ENCODE measurements at regions not wholly inside any gene's neighbourhood (a gene's known extent, or its start where the extent isn't known, plus 50 kb on each side); places are given as distances from the start of the nearest gene placed in this dataset.
"Not testable (repeated sequence)": the region's sequence is repeated elsewhere in the genome, so short reads cannot be mapped to it uniquely, and the experiment has no call there.

- peaks cover 0 to 13% of the 10 kb centered on the region in 2 experiments for H3K9me3 ChIP-seq (ENCODE audit: control insufficient read depth in 1 of 2, insufficient read depth in 1 of 2, low read length in 2 of 2)
- no peak for TF ChIP-seq CTCF (IDR thresholded peaks at IDR 0.05)
- no peaks in the 10 kb centered on the region for H3K36me3 ChIP-seq (ENCODE audit: insufficient read depth, low read length)
- no peak overlapping the region for H3K4me3 ChIP-seq (ENCODE audit: low read length)
- Mint-ChIP-seq H3K4me3 (no peak overlapping the region), H3K9me3 (no peaks in the 10 kb centered on the region), H3K27me3 (peaks cover 4% of the 10 kb centered on the region), H3K4me1 (ENCODE audit: low read depth) (no peaks in the 10 kb centered on the region), H3K27ac (no peak overlapping the region), H3K36me3 (ENCODE audit: low read depth) (no peaks in the 10 kb centered on the region)
- ChIA-PET POLR2A (no interaction called here), CTCF (no interaction called here)
- H3K4me1 ChIP-seq (ENCODE audit: insufficient read depth, low read length): no peaks in the 10 kb centered on the region
- ATAC-seq (ENCODE audit: poor library complexity) (no peak), DNase-seq (no peak)
- H3K27me3 ChIP-seq (ENCODE audit: control insufficient read depth in 1 of 2, insufficient read depth in 2 of 2, low read length in 2 of 2): no peaks in the 10 kb centered on the region
- H3K27ac ChIP-seq (ENCODE audit: low read depth in 1 of 2, low read length in 2 of 2): no peak overlapping the region
- intact Hi-C loops (cut with DNase I, micrococcal nuclease): no loop called here
These were observed 1387.9 kb downstream of the RPIA start for GRCh38 chr2:90079374-90079773.

GRCh38 chr2:90087792-90088191 lies 1396.3 kb downstream of the RPIA start:
- POLR2A ChIA-PET; H3K4me1 Mint-ChIP-seq (ENCODE audit: low read depth); H3K36me3 ChIP-seq (ENCODE audit: insufficient read depth, low read length); H3K9me3 Mint-ChIP-seq; H3K27me3 ChIP-seq (ENCODE audit: control insufficient read depth in 1 of 2, insufficient read depth in 2 of 2, low read length in 2 of 2); H3K36me3 Mint-ChIP-seq (ENCODE audit: low read depth); CTCF ChIA-PET; H3K27ac Mint-ChIP-seq; H3K4me1 ChIP-seq (ENCODE audit: insufficient read depth, low read length); ATAC-seq (ENCODE audit: poor library complexity); H3K27ac ChIP-seq (ENCODE audit: low read depth in 1 of 2, low read length in 2 of 2); DNase-seq; intact Hi-C loops (cut with DNase I, micrococcal nuclease); H3K4me3 ChIP-seq (ENCODE audit: low read length); H3K27me3 Mint-ChIP-seq; H3K4me3 Mint-ChIP-seq; H3K9me3 ChIP-seq (ENCODE audit: control insufficient read depth in 1 of 2, insufficient read depth in 1 of 2, low read length in 2 of 2): not testable (repeated sequence)

- H3K27me3 Mint-ChIP-seq; H3K36me3 ChIP-seq (ENCODE audit: insufficient read depth, low read length); H3K4me3 ChIP-seq (ENCODE audit: low read length); H3K9me3 ChIP-seq (ENCODE audit: control insufficient read depth in 1 of 2, insufficient read depth in 1 of 2, low read length in 2 of 2); H3K27me3 ChIP-seq (ENCODE audit: control insufficient read depth in 1 of 2, insufficient read depth in 2 of 2, low read length in 2 of 2); H3K27ac Mint-ChIP-seq; H3K4me1 Mint-ChIP-seq (ENCODE audit: low read depth); intact Hi-C loops (cut with DNase I, micrococcal nuclease); POLR2A ChIA-PET; H3K4me1 ChIP-seq (ENCODE audit: insufficient read depth, low read length); CTCF ChIA-PET; DNase-seq; H3K4me3 Mint-ChIP-seq; H3K36me3 Mint-ChIP-seq (ENCODE audit: low read depth); H3K9me3 Mint-ChIP-seq; H3K27ac ChIP-seq (ENCODE audit: low read depth in 1 of 2, low read length in 2 of 2); ATAC-seq (ENCODE audit: poor library complexity): not testable (repeated sequence)
These were observed 1402.2 kb downstream of the RPIA start for GRCh38 chr2:90093571-90094270.

- H3K36me3 Mint-ChIP-seq (ENCODE audit: low read depth); H3K4me3 Mint-ChIP-seq; intact Hi-C loops (cut with DNase I, micrococcal nuclease); H3K27ac ChIP-seq (ENCODE audit: low read depth in 1 of 2, low read length in 2 of 2); H3K4me1 Mint-ChIP-seq (ENCODE audit: low read depth); H3K4me3 ChIP-seq (ENCODE audit: low read length); H3K36me3 ChIP-seq (ENCODE audit: insufficient read depth, low read length); CTCF ChIA-PET; DNase-seq; H3K27ac Mint-ChIP-seq; ATAC-seq (ENCODE audit: poor library complexity); H3K4me1 ChIP-seq (ENCODE audit: insufficient read depth, low read length); POLR2A ChIA-PET; H3K27me3 Mint-ChIP-seq; H3K27me3 ChIP-seq (ENCODE audit: control insufficient read depth in 1 of 2, insufficient read depth in 2 of 2, low read length in 2 of 2); H3K9me3 Mint-ChIP-seq; H3K9me3 ChIP-seq (ENCODE audit: control insufficient read depth in 1 of 2, insufficient read depth in 1 of 2, low read length in 2 of 2): not testable (repeated sequence)
These were observed 1406.1 kb downstream of the RPIA start for GRCh38 chr2:90097617-90098016.

GRCh38 chr2:90105142-90105541 lies 1413.7 kb downstream of the RPIA start:
- H3K27ac Mint-ChIP-seq; H3K27me3 Mint-ChIP-seq; intact Hi-C loops (cut with DNase I, micrococcal nuclease); CTCF ChIA-PET; ATAC-seq (ENCODE audit: poor library complexity); H3K4me1 Mint-ChIP-seq (ENCODE audit: low read depth); H3K9me3 ChIP-seq (ENCODE audit: control insufficient read depth in 1 of 2, insufficient read depth in 1 of 2, low read length in 2 of 2); H3K36me3 ChIP-seq (ENCODE audit: insufficient read depth, low read length); H3K27ac ChIP-seq (ENCODE audit: low read depth in 1 of 2, low read length in 2 of 2); H3K4me3 ChIP-seq (ENCODE audit: low read length); POLR2A ChIA-PET; H3K36me3 Mint-ChIP-seq (ENCODE audit: low read depth); H3K4me1 ChIP-seq (ENCODE audit: insufficient read depth, low read length); DNase-seq; H3K27me3 ChIP-seq (ENCODE audit: control insufficient read depth in 1 of 2, insufficient read depth in 2 of 2, low read length in 2 of 2); H3K4me3 Mint-ChIP-seq; H3K9me3 Mint-ChIP-seq: not testable (repeated sequence)

GRCh38 chr2:90123409-90123808 lies 1431.9 kb downstream of the RPIA start:
- H3K27me3 ChIP-seq (ENCODE audit: control insufficient read depth in 1 of 2, insufficient read depth in 2 of 2, low read length in 2 of 2); H3K27me3 Mint-ChIP-seq; intact Hi-C loops (cut with DNase I, micrococcal nuclease); H3K9me3 Mint-ChIP-seq; H3K4me3 Mint-ChIP-seq; H3K36me3 Mint-ChIP-seq (ENCODE audit: low read depth); POLR2A ChIA-PET; DNase-seq; CTCF ChIA-PET; H3K36me3 ChIP-seq (ENCODE audit: insufficient read depth, low read length); H3K9me3 ChIP-seq (ENCODE audit: control insufficient read depth in 1 of 2, insufficient read depth in 1 of 2, low read length in 2 of 2); H3K27ac Mint-ChIP-seq; H3K4me1 ChIP-seq (ENCODE audit: insufficient read depth, low read length); H3K4me3 ChIP-seq (ENCODE audit: low read length); ATAC-seq (ENCODE audit: poor library complexity); H3K4me1 Mint-ChIP-seq (ENCODE audit: low read depth); H3K27ac ChIP-seq (ENCODE audit: low read depth in 1 of 2, low read length in 2 of 2): not testable (repeated sequence)

GRCh38 chr2:90139046-90139445 lies 1447.6 kb downstream of the RPIA start:
- H3K9me3 ChIP-seq (ENCODE audit: control insufficient read depth in 1 of 2, insufficient read depth in 1 of 2, low read length in 2 of 2); H3K36me3 ChIP-seq (ENCODE audit: insufficient read depth, low read length); ATAC-seq (ENCODE audit: poor library complexity); H3K4me1 ChIP-seq (ENCODE audit: insufficient read depth, low read length); H3K27me3 Mint-ChIP-seq; CTCF ChIA-PET; H3K4me3 ChIP-seq (ENCODE audit: low read length); intact Hi-C loops (cut with DNase I, micrococcal nuclease); H3K4me3 Mint-ChIP-seq; DNase-seq; H3K27me3 ChIP-seq (ENCODE audit: control insufficient read depth in 1 of 2, insufficient read depth in 2 of 2, low read length in 2 of 2); H3K27ac ChIP-seq (ENCODE audit: low read depth in 1 of 2, low read length in 2 of 2); H3K4me1 Mint-ChIP-seq (ENCODE audit: low read depth); POLR2A ChIA-PET; H3K27ac Mint-ChIP-seq; H3K36me3 Mint-ChIP-seq (ENCODE audit: low read depth); H3K9me3 Mint-ChIP-seq: not testable (repeated sequence)
